Nephron progenitor cell (in vitro differentiated cells): ENCODE measurements at regions not wholly inside any gene's neighbourhood (a gene's known extent, or its start where the extent isn't known, plus 50 kb on each side); places are given as distances from the start of the nearest gene placed in this dataset.

Source experiments
- DNase-seq: peaks from one replicate; pipeline ENCODE4 v3.0.0; 2021
- H3K27ac Mint-ChIP-seq: 2 replicates; pipeline ENCODE4 v1.8.0; 2021; ENCODE audit warnings: mild to moderate bottlenecking, moderate library complexity, mixed read lengths
- H3K27me3 Mint-ChIP-seq: 2 replicates; pipeline ENCODE4 v1.8.0; 2021; ENCODE audit warnings: mild to moderate bottlenecking, low read depth, mixed read lengths; ENCODE audit not compliant: poor library complexity
- H3K36me3 Mint-ChIP-seq: 2 replicates; pipeline ENCODE4 v1.8.0; 2021; ENCODE audit warnings: low read depth, mixed read lengths
- H3K4me1 Mint-ChIP-seq: 2 replicates; pipeline ENCODE4 v1.8.0; 2021; ENCODE audit warnings: mixed read lengths
- H3K4me3 Mint-ChIP-seq: 2 replicates; pipeline ENCODE4 v1.8.0; 2021; ENCODE audit warnings: mild to moderate bottlenecking, moderate library complexity, mixed read lengths
- H3K9me3 Mint-ChIP-seq: 2 replicates; pipeline ENCODE4 v1.8.0; 2021; ENCODE audit warnings: mild to moderate bottlenecking, moderate library complexity, mixed read lengths
- TF ChIP-seq, protein P1 (sequence below): fragments of 200-600 bp; sonication (generic); IDR thresholded peaks from 2 replicates; pipeline ENCODE4 v1.5.0; 2021; ENCODE audit warnings: antibody characterized with exemption

DNA sequence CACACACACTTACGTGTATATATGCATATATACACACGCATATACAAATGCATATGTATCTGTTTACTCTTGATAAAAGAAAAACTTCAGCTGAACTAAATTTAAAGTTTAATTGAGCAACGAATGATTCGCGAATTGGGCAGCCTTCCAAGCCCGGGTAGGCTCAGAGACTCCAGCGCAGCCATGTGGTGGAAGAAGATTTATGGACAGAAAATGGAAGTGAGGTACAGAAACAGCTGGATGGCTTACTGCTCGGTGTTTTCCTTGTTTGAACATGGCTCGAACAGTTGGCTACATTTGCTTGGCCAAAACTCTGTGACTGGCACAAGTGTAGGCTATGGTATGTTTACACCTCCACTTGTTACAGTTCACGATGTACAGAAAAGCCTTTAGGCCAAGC is 239.3 kb upstream of the PRDM9 start:
- Mint-ChIP-seq H3K4me1 (no peaks in the 10 kb centered on the region), H3K27me3 (no peaks in the 10 kb centered on the region), H3K9me3 (no peaks in the 10 kb centered on the region), H3K27ac (no peak overlapping the region), H3K4me3 (no peak overlapping the region), H3K36me3 (no peaks in the 10 kb centered on the region)
- DNase-seq = no peak
- TF ChIP-seq, protein P1, sequence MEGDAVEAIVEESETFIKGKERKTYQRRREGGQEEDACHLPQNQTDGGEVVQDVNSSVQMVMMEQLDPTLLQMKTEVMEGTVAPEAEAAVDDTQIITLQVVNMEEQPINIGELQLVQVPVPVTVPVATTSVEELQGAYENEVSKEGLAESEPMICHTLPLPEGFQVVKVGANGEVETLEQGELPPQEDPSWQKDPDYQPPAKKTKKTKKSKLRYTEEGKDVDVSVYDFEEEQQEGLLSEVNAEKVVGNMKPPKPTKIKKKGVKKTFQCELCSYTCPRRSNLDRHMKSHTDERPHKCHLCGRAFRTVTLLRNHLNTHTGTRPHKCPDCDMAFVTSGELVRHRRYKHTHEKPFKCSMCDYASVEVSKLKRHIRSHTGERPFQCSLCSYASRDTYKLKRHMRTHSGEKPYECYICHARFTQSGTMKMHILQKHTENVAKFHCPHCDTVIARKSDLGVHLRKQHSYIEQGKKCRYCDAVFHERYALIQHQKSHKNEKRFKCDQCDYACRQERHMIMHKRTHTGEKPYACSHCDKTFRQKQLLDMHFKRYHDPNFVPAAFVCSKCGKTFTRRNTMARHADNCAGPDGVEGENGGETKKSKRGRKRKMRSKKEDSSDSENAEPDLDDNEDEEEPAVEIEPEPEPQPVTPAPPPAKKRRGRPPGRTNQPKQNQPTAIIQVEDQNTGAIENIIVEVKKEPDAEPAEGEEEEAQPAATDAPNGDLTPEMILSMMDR = no peak

DNA sequence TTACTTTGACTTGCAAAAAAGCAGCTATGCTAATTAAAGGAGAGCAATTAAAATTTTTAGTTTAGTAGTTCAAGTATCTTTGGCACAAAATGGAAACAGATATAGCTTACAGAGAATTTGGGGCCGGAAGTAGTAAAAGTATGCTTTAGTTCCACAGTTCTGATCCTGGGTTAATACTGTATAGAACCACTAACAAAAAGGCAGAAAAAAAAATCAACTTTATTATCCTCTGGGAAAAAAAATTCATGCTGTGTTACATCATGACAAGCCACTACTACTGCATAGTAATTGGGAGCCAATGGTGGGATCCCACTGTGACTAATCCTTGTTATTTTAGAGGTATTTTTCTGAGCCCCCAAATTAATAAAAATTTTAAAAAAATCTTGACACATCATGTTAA is 246.8 kb upstream of the PRDM9 start:
- no peak overlapping the region for H3K27ac Mint-ChIP-seq
- TF ChIP-seq, protein P1 = no peak
- no peaks in the 10 kb centered on the region for H3K9me3 Mint-ChIP-seq
- H3K4me3 Mint-ChIP-seq = no peak overlapping the region
- DNase-seq = no peak
- H3K36me3 Mint-ChIP-seq = no peaks in the 10 kb centered on the region
- H3K27me3 Mint-ChIP-seq = no peaks in the 10 kb centered on the region
- no peaks in the 10 kb centered on the region for H3K4me1 Mint-ChIP-seq

DNA sequence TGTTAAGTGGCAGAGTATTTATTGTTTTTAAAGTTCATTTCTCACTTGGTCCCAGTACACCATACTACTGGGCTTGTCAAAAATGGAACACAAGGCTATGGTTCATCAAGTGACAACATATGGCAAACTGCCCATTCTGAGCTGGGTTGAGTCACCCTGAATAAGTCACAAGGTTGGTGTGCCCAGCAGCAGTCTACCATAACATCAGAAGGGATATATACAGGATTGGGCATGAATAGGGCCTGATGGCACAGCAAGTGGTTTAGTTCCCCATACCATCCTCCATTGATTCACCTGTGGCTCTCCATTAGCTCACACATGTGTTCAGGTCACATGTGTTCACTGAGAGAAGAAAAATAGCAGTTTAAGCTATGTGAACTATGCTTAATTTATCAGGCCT is 249.8 kb upstream of the PRDM9 start:
- TF ChIP-seq, protein P1 = no peak
- Mint-ChIP-seq H3K27ac (no peak overlapping the region), H3K9me3 (no peaks in the 10 kb centered on the region), H3K4me1 (no peaks in the 10 kb centered on the region), H3K4me3 (no peak overlapping the region), H3K27me3 (no peaks in the 10 kb centered on the region), H3K36me3 (no peaks in the 10 kb centered on the region)
- no peak for DNase-seq

DNA sequence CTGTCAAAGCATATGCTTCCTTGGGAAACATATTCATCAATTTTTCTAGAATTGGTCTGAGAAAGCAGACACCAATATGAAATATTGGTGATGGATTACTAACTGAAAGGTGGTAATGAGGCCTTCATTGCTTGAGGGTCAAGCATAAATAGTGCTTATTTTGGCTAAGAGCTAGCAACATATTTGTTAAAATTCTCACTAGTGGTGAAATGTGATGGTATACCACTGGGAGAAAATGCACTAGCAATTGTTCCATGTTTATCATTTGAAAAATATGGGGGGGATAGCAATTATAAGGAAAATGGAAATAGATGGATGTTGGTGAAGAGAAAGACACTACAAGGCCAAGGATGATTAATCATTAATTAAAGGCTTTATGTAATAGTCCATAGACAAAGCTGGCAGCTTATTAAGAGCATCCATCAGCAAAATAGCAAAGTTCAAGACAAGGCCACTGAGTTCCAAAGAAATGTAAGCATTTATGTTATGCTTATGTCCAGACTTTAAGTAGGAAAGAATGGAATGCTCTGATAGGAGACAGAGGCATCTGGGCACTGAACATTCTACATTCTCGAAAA is 253.7 kb upstream of the PRDM9 start:
- DNase-seq = no peak
- Mint-ChIP-seq H3K4me1 (no peaks in the 10 kb centered on the region), H3K36me3 (no peaks in the 10 kb centered on the region), H3K27me3 (no peaks in the 10 kb centered on the region), H3K9me3 (no peaks in the 10 kb centered on the region), H3K27ac (no peak overlapping the region), H3K4me3 (no peak overlapping the region)
- TF ChIP-seq, protein P1 = no peak

DNA sequence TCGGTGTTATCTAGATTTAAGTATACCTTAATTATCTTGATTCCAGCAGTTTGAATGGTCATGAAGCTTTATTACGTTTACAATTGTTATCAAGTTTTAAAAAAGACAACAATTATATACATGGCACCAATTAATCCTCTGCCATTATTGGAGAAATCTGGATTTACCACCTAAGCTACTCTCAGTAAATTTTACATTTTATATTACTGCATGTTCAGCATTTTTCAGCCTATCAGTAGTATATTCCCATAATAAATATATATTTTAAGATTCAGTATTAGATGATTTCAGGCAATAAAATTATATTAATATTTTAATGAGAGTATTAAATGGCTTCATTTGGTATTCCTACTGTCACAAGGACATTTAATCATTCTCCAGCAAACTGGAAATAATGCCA is 264.5 kb upstream of the PRDM9 start:
- H3K27ac Mint-ChIP-seq = no peak overlapping the region
- no peaks in the 10 kb centered on the region for H3K9me3 Mint-ChIP-seq
- DNase-seq = no peak
- peaks cover 3% of the 10 kb centered on the region for H3K27me3 Mint-ChIP-seq
- TF ChIP-seq, protein P1 = no peak
- H3K4me3 Mint-ChIP-seq = no peak overlapping the region
- H3K36me3 Mint-ChIP-seq = no peaks in the 10 kb centered on the region
- H3K4me1 Mint-ChIP-seq = no peaks in the 10 kb centered on the region

DNA sequence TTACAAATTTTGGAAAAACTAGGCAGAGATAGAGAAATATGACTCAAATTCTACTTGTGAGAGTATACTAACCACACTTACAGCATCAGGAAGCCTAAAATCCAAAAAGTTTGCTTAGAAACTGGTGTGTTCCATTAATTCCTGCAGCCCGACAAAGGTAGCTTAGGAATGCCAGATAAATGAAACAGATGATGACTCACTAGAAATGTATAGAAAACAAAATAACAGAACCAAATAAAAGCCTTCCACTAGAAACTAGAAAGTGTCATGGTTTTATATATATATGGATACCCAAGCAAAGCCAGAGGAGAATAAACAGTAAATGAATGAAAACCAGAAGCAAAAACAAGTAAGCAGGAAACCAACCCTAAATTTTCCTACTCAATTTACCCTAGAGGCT is 272.2 kb upstream of the PRDM9 start:
- Mint-ChIP-seq H3K27ac (no peak overlapping the region), H3K4me1 (no peaks in the 10 kb centered on the region), H3K4me3 (no peak overlapping the region), H3K9me3 (no peaks in the 10 kb centered on the region), H3K27me3 (no peaks in the 10 kb centered on the region), H3K36me3 (no peaks in the 10 kb centered on the region)
- no peak for DNase-seq
- TF ChIP-seq, protein P1 = no peak
